Neural progenitor cell (in vitro differentiated cells): ENCODE measurements at regions not wholly inside any gene's neighbourhood (a gene's known extent, or its start where the extent isn't known, plus 50 kb on each side); places are given as distances from the start of the nearest gene placed in this dataset.

Source experiments
- CTCF ChIP-seq: fragments of 200-600 bp; sonication (generic); IDR thresholded peaks from 2 replicates; pipeline ENCODE4 v1.5.1; 2017; ENCODE audit warnings: antibody characterized with exemption, mild to moderate bottlenecking
- EZH2 ChIP-seq: fragments of 200-600 bp; sonication (generic); IDR thresholded peaks from 2 replicates; pipeline ENCODE4 v1.6.1; 2017; ENCODE audit warnings: antibody characterized with exemption, mild to moderate bottlenecking, moderate library complexity

GRCh38 chr3:56856752-56857151 lies 55.0 kb upstream of the ARHGEF3 start:
- TF ChIP-seq CTCF (no peak), EZH2 (no peak)
